Ovary (tissue), 3 donors: ENCODE measurements at regions not wholly inside any gene's neighbourhood (a gene's known extent, or its start where the extent isn't known, plus 50 kb on each side); places are given as distances from the start of the nearest gene placed in this dataset.

Experiments
- EP300 ChIP-seq: sonication (generic); formaldehyde crosslinking; IDR thresholded peaks from one replicate; pipeline ENCODE4 v1.6.1; 2017; ENCODE audit warnings: antibody characterized with exemption
- TF ChIP-seq, protein P1 (sequence below), 3 donors: fragments of 450-650 bp in 2 of 3; fragments of 200-600 bp in 1 of 3; IDR thresholded peaks; one replicate each; pipeline versions ENCODE4 v1.5.1 to v1.8.0; 2016 to 2022; ENCODE audit warnings: antibody characterized with exemption in 3 of 3, mild to moderate bottlenecking in 1 of 3
- donor health status: DM: no; HTN: no; CAD: no.

DNA sequence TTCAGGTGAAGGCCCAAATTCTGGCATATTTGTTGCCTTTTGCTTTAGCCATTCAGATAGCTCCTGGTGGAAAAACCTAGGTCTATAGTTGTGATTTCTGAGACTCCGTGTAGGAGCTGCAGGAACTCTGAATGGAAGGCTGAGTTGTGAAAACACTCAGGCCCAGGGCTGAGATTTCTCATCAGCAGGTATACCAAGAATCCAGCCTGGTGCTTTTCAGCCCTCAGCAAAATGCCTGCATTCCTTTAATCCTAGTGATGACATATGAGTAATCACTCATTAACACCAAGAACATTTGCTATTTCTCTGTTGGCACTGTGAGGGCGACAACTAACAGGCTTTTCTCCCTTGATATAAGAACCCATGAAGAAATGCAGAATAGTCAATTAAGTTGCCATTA lies 546.1 kb upstream of the MAN1A1 start:
- no peak for TF ChIP-seq EP300
- TF ChIP-seq, protein P1, sequence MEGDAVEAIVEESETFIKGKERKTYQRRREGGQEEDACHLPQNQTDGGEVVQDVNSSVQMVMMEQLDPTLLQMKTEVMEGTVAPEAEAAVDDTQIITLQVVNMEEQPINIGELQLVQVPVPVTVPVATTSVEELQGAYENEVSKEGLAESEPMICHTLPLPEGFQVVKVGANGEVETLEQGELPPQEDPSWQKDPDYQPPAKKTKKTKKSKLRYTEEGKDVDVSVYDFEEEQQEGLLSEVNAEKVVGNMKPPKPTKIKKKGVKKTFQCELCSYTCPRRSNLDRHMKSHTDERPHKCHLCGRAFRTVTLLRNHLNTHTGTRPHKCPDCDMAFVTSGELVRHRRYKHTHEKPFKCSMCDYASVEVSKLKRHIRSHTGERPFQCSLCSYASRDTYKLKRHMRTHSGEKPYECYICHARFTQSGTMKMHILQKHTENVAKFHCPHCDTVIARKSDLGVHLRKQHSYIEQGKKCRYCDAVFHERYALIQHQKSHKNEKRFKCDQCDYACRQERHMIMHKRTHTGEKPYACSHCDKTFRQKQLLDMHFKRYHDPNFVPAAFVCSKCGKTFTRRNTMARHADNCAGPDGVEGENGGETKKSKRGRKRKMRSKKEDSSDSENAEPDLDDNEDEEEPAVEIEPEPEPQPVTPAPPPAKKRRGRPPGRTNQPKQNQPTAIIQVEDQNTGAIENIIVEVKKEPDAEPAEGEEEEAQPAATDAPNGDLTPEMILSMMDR (IDR thresholded peaks at IDR 0.05), result no peak
